ENCODE measurements at regions not wholly inside any gene's neighbourhood (a gene's known extent, or its start where the extent isn't known, plus 50 kb on each side); places are given as distances from the start of the nearest gene placed in this dataset.

GRCh38 chr5:114174131-114174530 lies 187.7 kb upstream of the KCNN2 start:
- TF ChIP-seq, protein P1, sequence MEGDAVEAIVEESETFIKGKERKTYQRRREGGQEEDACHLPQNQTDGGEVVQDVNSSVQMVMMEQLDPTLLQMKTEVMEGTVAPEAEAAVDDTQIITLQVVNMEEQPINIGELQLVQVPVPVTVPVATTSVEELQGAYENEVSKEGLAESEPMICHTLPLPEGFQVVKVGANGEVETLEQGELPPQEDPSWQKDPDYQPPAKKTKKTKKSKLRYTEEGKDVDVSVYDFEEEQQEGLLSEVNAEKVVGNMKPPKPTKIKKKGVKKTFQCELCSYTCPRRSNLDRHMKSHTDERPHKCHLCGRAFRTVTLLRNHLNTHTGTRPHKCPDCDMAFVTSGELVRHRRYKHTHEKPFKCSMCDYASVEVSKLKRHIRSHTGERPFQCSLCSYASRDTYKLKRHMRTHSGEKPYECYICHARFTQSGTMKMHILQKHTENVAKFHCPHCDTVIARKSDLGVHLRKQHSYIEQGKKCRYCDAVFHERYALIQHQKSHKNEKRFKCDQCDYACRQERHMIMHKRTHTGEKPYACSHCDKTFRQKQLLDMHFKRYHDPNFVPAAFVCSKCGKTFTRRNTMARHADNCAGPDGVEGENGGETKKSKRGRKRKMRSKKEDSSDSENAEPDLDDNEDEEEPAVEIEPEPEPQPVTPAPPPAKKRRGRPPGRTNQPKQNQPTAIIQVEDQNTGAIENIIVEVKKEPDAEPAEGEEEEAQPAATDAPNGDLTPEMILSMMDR (IDR thresholded peaks at IDR 0.05; ENCODE audit: low read depth, low read length, poor library complexity, severe bottlenecking): no peak
- no peak for TF ChIP-seq EZH2phosphoT487 (IDR thresholded peaks at IDR 0.05; ENCODE audit: borderline replicate concordance, low read length)
